ENCODE measurements at regions not wholly inside any gene's neighbourhood (a gene's known extent, or its start where the extent isn't known, plus 50 kb on each side); places are given as distances from the start of the nearest gene placed in this dataset.

GRCh38 chr17:72206376-72206775, 85.6 kb downstream of the SOX9 start:
- TF ChIP-seq CTCF (IDR thresholded peaks at IDR 0.05) = no peak
- Mint-ChIP-seq H3K27ac (ENCODE audit: unreplicated experiment) (no peak overlapping the region), H3K27me3 (ENCODE audit: unreplicated experiment) (peaks cover 51% of the 10 kb centered on the region)

DNA sequence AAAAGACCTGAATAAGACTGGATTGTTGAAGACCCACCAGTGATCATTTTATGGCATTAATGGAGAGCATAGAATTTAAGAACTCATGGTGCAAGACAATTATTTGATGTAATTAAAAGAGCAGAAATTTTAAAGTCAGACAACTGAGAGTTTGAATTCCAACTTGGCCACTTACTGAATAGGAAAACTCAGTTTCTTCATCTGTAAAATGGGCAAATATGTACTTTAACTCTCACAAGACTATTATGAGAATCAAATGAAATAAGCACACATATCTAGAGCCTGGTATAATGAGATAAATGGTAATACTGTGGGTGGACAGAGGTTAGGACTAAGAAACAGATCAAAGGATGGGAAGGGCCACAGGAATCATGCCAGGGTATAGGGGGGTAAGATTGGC, 88.0 kb downstream of the SOX9 start:
- H3K27me3 Mint-ChIP-seq (ENCODE audit: unreplicated experiment) = peaks cover 44% of the 10 kb centered on the region

More at GRCh38 chr17:72206376-72206775, 85.6 kb downstream of the SOX9 start:
- H3K9me3 Mint-ChIP-seq (ENCODE audit: unreplicated experiment) = no peaks in the 10 kb centered on the region
- H3K4me3 Mint-ChIP-seq (ENCODE audit: unreplicated experiment) = no peak overlapping the region
- no peaks in the 10 kb centered on the region for H3K36me3 Mint-ChIP-seq (ENCODE audit: unreplicated experiment)
- H3K4me1 Mint-ChIP-seq (ENCODE audit: unreplicated experiment) = no peaks in the 10 kb centered on the region
- no peak for DNase-seq (ENCODE audit: extremely low spot score, unreplicated experiment)

DNA sequence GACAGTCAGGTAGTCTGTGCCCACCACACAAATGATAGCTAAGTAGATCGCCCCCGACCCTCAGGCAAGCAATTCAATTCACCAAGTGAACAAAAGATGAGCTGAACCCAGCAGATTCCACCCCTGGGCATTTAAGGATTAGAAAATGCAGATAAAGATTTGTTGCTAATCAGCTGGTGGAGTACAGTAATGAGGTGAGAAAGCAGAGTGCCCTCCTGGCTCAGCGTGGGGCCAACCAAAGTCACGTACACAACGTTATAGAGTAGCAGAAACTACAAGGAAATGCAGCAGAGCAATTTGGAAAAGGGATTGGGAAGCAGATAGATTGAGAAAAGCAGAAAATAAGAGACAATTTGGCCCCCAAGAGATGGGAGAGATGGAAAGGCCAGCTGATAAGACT, 91.2 kb downstream of the SOX9 start:
- Mint-ChIP-seq H3K36me3 (ENCODE audit: unreplicated experiment) (no peaks in the 10 kb centered on the region), H3K4me1 (ENCODE audit: unreplicated experiment) (peaks cover 7% of the 10 kb centered on the region), H3K4me3 (ENCODE audit: unreplicated experiment) (no peak overlapping the region), H3K9me3 (ENCODE audit: unreplicated experiment) (no peaks in the 10 kb centered on the region), H3K27me3 (ENCODE audit: unreplicated experiment) (peaks cover 37% of the 10 kb centered on the region), H3K27ac (ENCODE audit: unreplicated experiment) (no peak overlapping the region)
- TF ChIP-seq CTCF (IDR thresholded peaks at IDR 0.05) = no peak
- DNase-seq (ENCODE audit: extremely low spot score, unreplicated experiment) = no peak

More for the DNA sequence above, 88.0 kb downstream of the SOX9 start:
- Mint-ChIP-seq H3K4me3 (ENCODE audit: unreplicated experiment) (no peak overlapping the region), H3K9me3 (ENCODE audit: unreplicated experiment) (no peaks in the 10 kb centered on the region), H3K27ac (ENCODE audit: unreplicated experiment) (no peak overlapping the region), H3K36me3 (ENCODE audit: unreplicated experiment) (no peaks in the 10 kb centered on the region), H3K4me1 (ENCODE audit: unreplicated experiment) (peaks cover 7% of the 10 kb centered on the region)
- DNase-seq (ENCODE audit: extremely low spot score, unreplicated experiment) = no peak
- TF ChIP-seq CTCF (IDR thresholded peaks at IDR 0.05) = no peak

DNA sequence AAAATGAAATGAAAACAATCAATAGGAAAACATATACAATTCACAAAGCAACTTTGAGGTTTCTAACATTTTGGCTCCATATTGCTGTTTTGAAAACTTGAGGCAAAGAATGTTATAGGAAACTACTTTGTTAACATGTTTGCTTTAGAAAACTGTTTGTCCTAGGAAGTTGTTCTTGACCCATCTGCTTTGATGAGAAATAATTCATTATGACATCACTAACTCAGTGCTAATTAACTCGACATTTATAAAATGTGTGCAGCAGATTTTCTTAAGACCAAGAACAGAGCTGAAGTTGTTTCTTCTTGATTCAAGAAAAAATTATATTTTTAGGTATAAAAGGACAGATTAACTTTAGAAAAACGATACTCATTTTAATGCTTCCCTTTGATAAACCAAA, 94.7 kb downstream of the SOX9 start:
- no peak overlapping the region for H3K27ac Mint-ChIP-seq (ENCODE audit: unreplicated experiment)
- H3K4me1 Mint-ChIP-seq (ENCODE audit: unreplicated experiment) = peaks cover 19% of the 10 kb centered on the region
- H3K36me3 Mint-ChIP-seq (ENCODE audit: unreplicated experiment) = no peaks in the 10 kb centered on the region
- TF ChIP-seq CTCF (IDR thresholded peaks at IDR 0.05) = no peak
- H3K9me3 Mint-ChIP-seq (ENCODE audit: unreplicated experiment) = no peaks in the 10 kb centered on the region
- H3K4me3 Mint-ChIP-seq (ENCODE audit: unreplicated experiment) = no peak overlapping the region
- DNase-seq (ENCODE audit: extremely low spot score, unreplicated experiment) = no peak
- H3K27me3 Mint-ChIP-seq (ENCODE audit: unreplicated experiment) = peaks cover 48% of the 10 kb centered on the region

DNA sequence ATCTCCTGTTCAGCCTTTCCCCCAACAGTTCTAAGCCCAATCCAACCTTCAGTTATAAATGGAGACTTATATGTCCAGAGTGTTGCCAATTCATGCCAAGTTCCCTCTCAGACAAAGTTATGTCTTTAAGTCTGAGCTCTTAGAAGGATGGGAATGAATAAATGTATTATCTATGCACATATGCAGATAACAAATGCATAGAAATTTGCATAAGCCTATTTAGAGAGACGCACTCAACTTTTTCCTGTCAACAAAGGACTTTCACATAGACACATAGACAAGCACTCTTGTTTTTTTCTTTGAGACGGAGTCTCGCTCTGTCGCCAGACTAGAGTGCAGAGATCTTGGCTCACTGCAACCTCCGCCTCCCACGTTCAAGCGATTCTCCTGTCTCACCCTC, 95.1 kb downstream of the SOX9 start:
- H3K27ac Mint-ChIP-seq (ENCODE audit: unreplicated experiment) = no peak overlapping the region
- DNase-seq (ENCODE audit: extremely low spot score, unreplicated experiment) = no peak
- H3K4me1 Mint-ChIP-seq (ENCODE audit: unreplicated experiment) = peaks cover 20% of the 10 kb centered on the region
- no peak for TF ChIP-seq CTCF (IDR thresholded peaks at IDR 0.05)
- no peaks in the 10 kb centered on the region for H3K36me3 Mint-ChIP-seq (ENCODE audit: unreplicated experiment)
- H3K9me3 Mint-ChIP-seq (ENCODE audit: unreplicated experiment) = no peaks in the 10 kb centered on the region
- H3K4me3 Mint-ChIP-seq (ENCODE audit: unreplicated experiment) = no peak overlapping the region
- H3K27me3 Mint-ChIP-seq (ENCODE audit: unreplicated experiment) = peaks cover 52% of the 10 kb centered on the region
